ENCODE measurements at regions not wholly inside any gene's neighbourhood (a gene's known extent, or its start where the extent isn't known, plus 50 kb on each side); places are given as distances from the start of the nearest gene placed in this dataset.

GRCh38 chr2:15061268-15061667, 428.8 kb downstream of the LRATD1 start:
- TF ChIP-seq ZBTB7A (IDR thresholded peaks at IDR 0.05; ENCODE audit: low read depth) (no peak), EGR1 (IDR thresholded peaks at IDR 0.05) (no peak), CEBPB (IDR thresholded peaks at IDR 0.05) (no peak), TAF1 (IDR thresholded peaks at IDR 0.05; ENCODE audit: low read depth) (no peak), TCF12 (IDR thresholded peaks at IDR 0.05; ENCODE audit: low read depth) (no peak), TEAD4 (IDR thresholded peaks at IDR 0.05) (no peak), EP300 (IDR thresholded peaks at IDR 0.05; ENCODE audit: borderline replicate concordance) (no peak), RAD21 (IDR thresholded peaks at IDR 0.05; ENCODE audit: low read depth) (no peak), REST (IDR thresholded peaks at IDR 0.05; ENCODE audit: low read depth) (no peak), MAX (IDR thresholded peaks at IDR 0.05) (no peak), YY1 (IDR thresholded peaks at IDR 0.05; ENCODE audit: low read depth) (no peak), USF1 (IDR thresholded peaks at IDR 0.05) (no peak), FOXM1 (IDR thresholded peaks at IDR 0.05; ENCODE audit: borderline replicate concordance, low read depth) (no peak), CREB1 (IDR thresholded peaks at IDR 0.05; ENCODE audit: low read depth) (no peak), NFIC (IDR thresholded peaks at IDR 0.05) (no peak)

GRCh38 chr2:15066138-15066537, 433.6 kb downstream of the LRATD1 start:
- TF ChIP-seq USF1 (IDR thresholded peaks at IDR 0.05) (no peak), FOXM1 (IDR thresholded peaks at IDR 0.05; ENCODE audit: borderline replicate concordance, low read depth) (no peak)

DNA sequence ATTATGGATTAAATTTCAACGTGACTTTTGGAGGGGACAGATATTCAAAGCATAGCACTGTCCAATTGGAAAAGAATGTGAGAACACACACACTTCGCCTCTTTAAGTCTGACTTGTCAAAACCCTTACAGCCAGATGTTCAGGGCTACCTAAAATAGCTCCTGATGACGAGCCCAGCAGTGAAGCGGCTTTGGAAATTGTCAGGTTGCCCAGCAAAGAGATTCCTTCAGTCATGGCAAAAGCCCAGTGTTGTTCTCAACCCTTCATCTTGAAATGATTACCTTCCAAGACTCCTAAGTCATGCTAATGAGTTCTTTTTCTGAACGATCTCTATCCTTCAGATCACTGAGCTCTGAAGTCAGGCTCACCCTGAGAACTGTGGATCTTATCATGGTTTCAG, 436.6 kb downstream of the LRATD1 start:
- TF ChIP-seq NFIC (IDR thresholded peaks at IDR 0.05), result no peak
- TF ChIP-seq TCF12 (IDR thresholded peaks at IDR 0.05; ENCODE audit: low read depth), result no peak
- no peak for TF ChIP-seq CEBPB (IDR thresholded peaks at IDR 0.05)
- TF ChIP-seq FOXM1 (IDR thresholded peaks at IDR 0.05; ENCODE audit: borderline replicate concordance, low read depth), result no peak
- no peak for TF ChIP-seq CREB1 (IDR thresholded peaks at IDR 0.05; ENCODE audit: low read depth)
- TF ChIP-seq TEAD4 (IDR thresholded peaks at IDR 0.05), result no peak
- TF ChIP-seq YY1 (IDR thresholded peaks at IDR 0.05; ENCODE audit: low read depth), result no peak
- no peak for TF ChIP-seq MAX (IDR thresholded peaks at IDR 0.05)
- no peak for TF ChIP-seq EP300 (IDR thresholded peaks at IDR 0.05; ENCODE audit: borderline replicate concordance)
- TF ChIP-seq TAF1 (IDR thresholded peaks at IDR 0.05; ENCODE audit: low read depth), result no peak
- TF ChIP-seq RAD21 (IDR thresholded peaks at IDR 0.05; ENCODE audit: low read depth), result no peak
- TF ChIP-seq REST (IDR thresholded peaks at IDR 0.05; ENCODE audit: low read depth), result no peak
- TF ChIP-seq EGR1 (IDR thresholded peaks at IDR 0.05), result no peak
- no peak for TF ChIP-seq USF1 (IDR thresholded peaks at IDR 0.05)
- no peak for TF ChIP-seq ZBTB7A (IDR thresholded peaks at IDR 0.05; ENCODE audit: low read depth)

DNA sequence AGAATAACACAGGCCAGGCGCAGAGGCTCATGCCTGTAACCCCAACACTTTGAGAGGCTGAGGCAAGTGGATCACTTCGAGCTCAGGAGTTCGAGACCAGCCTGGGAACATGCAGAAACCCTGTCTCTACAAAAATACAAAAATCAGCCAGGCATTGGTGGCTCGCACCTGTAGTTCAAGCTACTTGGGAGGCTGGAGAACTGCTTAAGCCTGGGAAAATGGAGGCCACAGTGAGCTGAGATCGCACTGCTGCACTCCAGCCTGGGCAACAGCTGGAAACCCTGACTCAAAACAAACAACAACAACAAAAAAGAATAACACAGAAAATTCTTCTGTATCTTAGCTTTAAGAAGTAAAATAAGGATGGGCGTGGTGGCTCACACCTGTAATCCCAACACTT, 440.3 kb downstream of the LRATD1 start:
- no peak for TF ChIP-seq USF1 (IDR thresholded peaks at IDR 0.05)
- no peak for TF ChIP-seq MAX (IDR thresholded peaks at IDR 0.05)
- no peak for TF ChIP-seq TEAD4 (IDR thresholded peaks at IDR 0.05)
- no peak for TF ChIP-seq YY1 (IDR thresholded peaks at IDR 0.05; ENCODE audit: low read depth)
- TF ChIP-seq CREB1 (IDR thresholded peaks at IDR 0.05; ENCODE audit: low read depth), result no peak
- no peak for TF ChIP-seq RAD21 (IDR thresholded peaks at IDR 0.05; ENCODE audit: low read depth)
- no peak for TF ChIP-seq FOXM1 (IDR thresholded peaks at IDR 0.05; ENCODE audit: borderline replicate concordance, low read depth)
- TF ChIP-seq EP300 (IDR thresholded peaks at IDR 0.05; ENCODE audit: borderline replicate concordance), result no peak
- TF ChIP-seq TAF1 (IDR thresholded peaks at IDR 0.05; ENCODE audit: low read depth), result no peak
- no peak for TF ChIP-seq EGR1 (IDR thresholded peaks at IDR 0.05)
- TF ChIP-seq ZBTB7A (IDR thresholded peaks at IDR 0.05; ENCODE audit: low read depth), result no peak
- no peak for TF ChIP-seq TCF12 (IDR thresholded peaks at IDR 0.05; ENCODE audit: low read depth)
- TF ChIP-seq CEBPB (IDR thresholded peaks at IDR 0.05), result no peak
- TF ChIP-seq REST (IDR thresholded peaks at IDR 0.05; ENCODE audit: low read depth), result no peak
- TF ChIP-seq NFIC (IDR thresholded peaks at IDR 0.05), result no peak
